MG63 (cell line): ENCODE measurements at regions not wholly inside any gene's neighbourhood (a gene's known extent, or its start where the extent isn't known, plus 50 kb on each side); places are given as distances from the start of the nearest gene placed in this dataset.
A peak's percentile ranks its signal among the peaks of the same experiment; 100 is the strongest.

Experiments used
- DNase-seq: peaks from one replicate; pipeline ENCODE4 v3.0.0-alpha.2; 2020
- H3K27me3 ChIP-seq: fragments of 250-450 bp; sonication (Bioruptor Pico); 2 replicates; pipeline ENCODE4 v1.5.1; 2020; ENCODE audit warnings: mild to moderate bottlenecking, moderate library complexity
- H3K36me3 ChIP-seq: fragments of 250-450 bp; sonication (Bioruptor Pico); 2 replicates; pipeline ENCODE4 v1.5.1; 2020; ENCODE audit warnings: mild to moderate bottlenecking, moderate library complexity
- H3K4me3 ChIP-seq: fragments of 250-450 bp; sonication (Bioruptor Pico); 2 replicates; pipeline ENCODE4 v1.5.1; 2020; ENCODE audit warnings: mild to moderate bottlenecking, moderate library complexity
- H3K9me3 ChIP-seq: fragments of 250-450 bp; sonication (Bioruptor Pico); 2 replicates; pipeline ENCODE4 v1.5.1; 2020; ENCODE audit warnings: mild to moderate bottlenecking, moderate library complexity

DNA sequence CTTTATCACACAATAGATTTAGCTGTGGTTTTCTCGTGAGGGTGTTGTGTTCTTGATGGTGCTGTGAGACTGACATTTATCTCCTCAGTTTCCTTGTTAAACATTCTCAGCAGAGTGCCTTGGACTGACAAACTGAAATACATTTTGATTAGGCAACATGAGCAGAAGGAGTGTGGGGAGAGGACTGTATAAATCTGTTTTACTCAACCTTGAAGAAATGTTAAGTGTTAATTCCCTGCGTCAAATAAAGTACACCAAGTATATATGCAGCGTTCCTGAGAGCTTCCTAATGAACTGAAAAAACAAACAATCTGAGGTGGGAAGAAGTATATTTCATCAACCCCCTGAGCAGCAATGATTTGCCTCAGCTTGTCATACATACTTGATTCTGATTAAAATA, 540.3 kb upstream of the B3GALT2 start:
- DNase-seq, result no peak
- no peak overlapping the region for H3K4me3 ChIP-seq
- no peaks in the 10 kb centered on the region for H3K27me3 ChIP-seq
- H3K36me3 ChIP-seq, result no peaks in the 10 kb centered on the region
- H3K9me3 ChIP-seq, result peaks cover 2% of the 10 kb centered on the region; the same call in 1 of the 2 replicates

DNA sequence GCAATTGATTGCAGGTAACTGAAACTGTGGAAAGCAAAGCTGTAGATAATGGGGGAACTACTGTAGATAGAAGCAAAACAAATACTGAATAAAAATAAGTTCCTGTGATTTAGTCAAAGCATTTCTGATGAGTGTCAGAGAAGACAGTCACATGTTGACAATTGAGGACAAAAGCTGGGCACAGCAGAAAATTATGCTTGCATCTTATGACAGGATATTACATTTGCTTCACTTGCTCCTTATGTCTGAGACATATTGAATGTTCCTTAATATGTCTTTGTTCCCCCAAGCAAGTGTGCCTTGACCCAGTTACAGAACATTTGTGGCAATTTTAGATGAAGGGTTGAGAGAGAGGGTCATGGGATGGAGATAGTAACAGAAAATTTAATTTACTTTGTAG, 526.0 kb upstream of the B3GALT2 start:
- DNase-seq, result no peak
- H3K36me3 ChIP-seq, result no peaks in the 10 kb centered on the region
- no peak overlapping the region for H3K4me3 ChIP-seq
- no peaks in the 10 kb centered on the region for H3K9me3 ChIP-seq
- H3K27me3 ChIP-seq, result no peaks in the 10 kb centered on the region

DNA sequence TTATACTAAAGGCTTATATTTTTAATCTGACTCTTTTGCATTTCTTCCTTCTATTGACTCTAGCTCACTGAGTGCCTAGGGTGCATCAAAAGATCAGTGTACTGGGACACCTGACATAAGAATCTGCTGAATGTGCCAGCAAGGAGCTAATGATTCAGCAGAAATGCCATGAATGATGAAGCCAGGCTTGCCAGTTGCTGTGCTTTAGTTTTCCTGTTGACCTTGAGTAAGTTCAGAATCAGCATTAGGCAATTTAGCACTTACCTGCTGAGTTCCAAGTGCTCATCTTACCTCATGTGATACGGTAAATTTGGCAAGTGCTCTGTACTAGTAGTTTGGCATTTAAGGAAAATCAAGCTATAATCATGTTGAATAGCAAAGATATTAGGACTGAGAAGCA, 523.2 kb upstream of the B3GALT2 start:
- no peaks in the 10 kb centered on the region for H3K27me3 ChIP-seq
- H3K9me3 ChIP-seq, result no peaks in the 10 kb centered on the region
- H3K36me3 ChIP-seq, result no peaks in the 10 kb centered on the region
- H3K4me3 ChIP-seq, result no peak overlapping the region
- DNase-seq, result no peak

DNA sequence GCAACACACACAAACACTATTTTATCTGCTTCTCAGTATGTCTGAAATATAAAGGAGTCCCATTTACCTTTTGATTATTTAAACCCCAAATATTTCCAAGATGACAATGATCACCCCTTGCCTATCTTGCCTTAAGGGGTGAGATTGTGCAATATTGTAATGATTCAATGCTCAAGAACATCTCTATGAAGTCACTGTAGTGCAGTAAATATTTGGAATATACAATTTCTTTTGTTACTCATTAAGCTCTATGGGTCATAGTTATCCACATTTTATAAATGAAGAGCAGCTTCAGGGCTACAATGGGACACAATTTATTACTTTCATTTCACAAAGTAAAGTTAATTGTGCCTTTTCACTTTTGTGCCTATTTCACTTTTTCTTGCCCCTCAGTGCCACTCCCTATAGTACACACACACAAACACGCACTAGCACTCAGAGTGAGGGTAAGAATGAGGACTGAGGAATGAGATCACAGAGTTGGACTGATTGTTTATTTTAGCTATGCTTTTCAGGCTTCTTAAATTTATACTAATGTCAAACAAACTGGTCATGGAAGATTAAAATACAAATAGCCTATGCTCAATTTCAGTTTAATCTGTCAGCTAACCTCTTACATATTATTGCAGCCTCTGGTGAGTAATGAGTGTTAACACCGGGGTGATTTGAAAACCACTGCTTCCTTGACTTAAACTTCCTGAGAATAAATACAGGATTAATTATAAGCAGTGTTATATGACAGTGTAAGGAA, 521.0 kb upstream of the B3GALT2 start:
- peak; percentile 19 for DNase-seq
- H3K27me3 ChIP-seq, result no peaks in the 10 kb centered on the region
- H3K4me3 ChIP-seq, result no peak overlapping the region
- H3K9me3 ChIP-seq, result no peaks in the 10 kb centered on the region
- H3K36me3 ChIP-seq, result no peaks in the 10 kb centered on the region

DNA sequence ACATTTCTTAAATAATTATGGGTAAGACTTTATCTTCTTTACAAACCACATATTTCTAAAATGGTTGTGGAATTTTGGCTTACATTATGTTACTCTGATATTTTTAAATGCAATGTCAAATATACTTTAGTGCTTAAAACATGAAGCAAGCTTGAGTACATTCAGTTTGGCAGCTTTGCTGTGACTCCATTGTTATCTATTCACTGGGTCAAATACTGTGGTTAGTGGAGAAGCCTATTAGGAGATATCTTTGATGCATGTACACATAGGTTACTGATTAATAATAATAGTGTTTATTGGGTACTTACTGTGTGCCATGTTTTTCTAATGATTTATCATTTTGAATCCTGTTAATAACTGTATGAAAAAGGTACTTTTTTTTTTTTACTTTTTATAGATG, 520.4 kb upstream of the B3GALT2 start:
- H3K9me3 ChIP-seq, result no peaks in the 10 kb centered on the region
- no peak overlapping the region for H3K4me3 ChIP-seq
- H3K36me3 ChIP-seq, result no peaks in the 10 kb centered on the region
- H3K27me3 ChIP-seq, result no peaks in the 10 kb centered on the region
- DNase-seq, result no peak

DNA sequence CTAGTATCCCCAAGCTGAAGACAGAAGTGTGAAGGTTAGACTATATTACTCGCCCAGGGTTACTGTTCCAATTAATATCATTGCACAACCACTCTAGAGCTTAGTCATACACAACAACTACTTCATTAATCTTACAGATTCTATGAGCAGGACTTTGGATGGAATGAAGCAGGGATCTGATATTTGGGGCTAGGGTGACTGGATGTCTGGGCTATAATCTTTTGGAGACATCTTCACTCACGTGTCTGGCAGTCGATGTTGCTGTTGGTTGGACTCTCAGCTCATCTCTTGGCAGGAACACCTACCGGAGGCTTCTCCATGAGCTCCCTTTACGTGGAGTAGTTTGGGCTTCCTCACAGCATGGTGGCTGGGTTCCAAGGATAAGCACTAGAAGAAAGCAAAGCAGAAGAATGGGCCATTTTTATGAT, 519.2 kb upstream of the B3GALT2 start:
- Histone ChIP-seq H3K4me3 (no peak overlapping the region), H3K27me3 (no peaks in the 10 kb centered on the region), H3K9me3 (no peaks in the 10 kb centered on the region), H3K36me3 (no peaks in the 10 kb centered on the region)
- peak; percentile 61 for DNase-seq

DNA sequence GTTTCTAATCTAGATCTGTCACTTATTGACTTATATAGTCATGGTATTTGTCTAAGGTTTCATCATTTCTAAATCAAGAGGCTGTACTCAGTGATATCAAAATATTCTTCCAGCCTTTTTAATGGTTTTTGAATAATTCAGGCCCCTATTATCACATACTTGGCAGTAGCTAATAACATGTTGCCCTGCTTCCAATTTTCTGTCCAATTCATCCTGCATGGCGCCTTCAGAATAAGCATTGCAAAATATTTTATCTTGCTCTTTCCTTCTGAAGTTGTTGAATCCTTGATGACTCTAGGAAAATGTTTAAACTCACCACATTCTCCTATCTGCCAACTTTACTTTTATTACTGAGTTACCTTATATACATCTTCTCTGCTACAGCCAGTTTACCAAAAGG, 517.2 kb upstream of the B3GALT2 start:
- Histone ChIP-seq H3K9me3 (no peaks in the 10 kb centered on the region), H3K27me3 (no peaks in the 10 kb centered on the region), H3K4me3 (no peak overlapping the region), H3K36me3 (no peaks in the 10 kb centered on the region)
- no peak for DNase-seq

DNA sequence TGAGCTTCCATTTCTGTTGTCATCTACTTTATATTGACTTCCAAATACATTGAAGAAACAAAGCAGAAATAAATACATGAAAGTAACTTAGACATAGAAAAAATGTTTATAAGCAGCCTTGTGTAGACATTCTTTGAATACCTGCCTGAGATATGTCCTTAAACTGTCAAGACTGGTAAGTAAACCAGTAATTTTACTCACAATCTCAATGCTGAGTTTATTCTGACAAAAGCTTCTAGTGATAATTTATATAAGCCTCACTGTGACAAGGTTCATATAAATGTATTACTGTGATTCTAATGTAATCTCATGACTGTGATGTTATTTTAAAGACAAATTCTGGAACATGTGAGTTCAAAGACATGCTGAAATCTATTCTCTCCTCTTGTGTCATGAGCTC, 516.7 kb upstream of the B3GALT2 start:
- Histone ChIP-seq H3K27me3 (no peaks in the 10 kb centered on the region), H3K36me3 (no peaks in the 10 kb centered on the region), H3K9me3 (no peaks in the 10 kb centered on the region), H3K4me3 (no peak overlapping the region)
- DNase-seq, result no peak

DNA sequence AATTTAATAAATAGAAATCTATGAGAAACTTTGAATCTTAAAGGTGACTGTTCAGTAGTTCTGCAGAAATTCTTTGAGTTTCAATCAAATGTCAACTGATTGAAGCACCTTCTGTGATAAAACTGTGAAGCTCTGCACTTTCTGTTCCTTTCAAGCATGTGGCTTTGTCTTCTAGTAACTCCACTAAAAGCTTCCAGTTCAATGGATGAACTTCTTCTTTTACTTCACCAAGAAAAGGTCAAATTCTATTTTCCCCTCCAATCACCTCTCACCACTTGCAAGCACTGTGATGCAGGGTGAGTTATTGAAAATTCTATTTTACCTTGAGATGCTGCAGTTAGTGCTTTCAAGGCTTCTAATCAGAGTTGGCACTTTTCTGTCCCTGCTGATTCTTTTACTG, 515.3 kb upstream of the B3GALT2 start:
- no peak for DNase-seq
- H3K36me3 ChIP-seq, result no peaks in the 10 kb centered on the region
- no peak overlapping the region for H3K4me3 ChIP-seq
- no peaks in the 10 kb centered on the region for H3K27me3 ChIP-seq
- H3K9me3 ChIP-seq, result no peaks in the 10 kb centered on the region

DNA sequence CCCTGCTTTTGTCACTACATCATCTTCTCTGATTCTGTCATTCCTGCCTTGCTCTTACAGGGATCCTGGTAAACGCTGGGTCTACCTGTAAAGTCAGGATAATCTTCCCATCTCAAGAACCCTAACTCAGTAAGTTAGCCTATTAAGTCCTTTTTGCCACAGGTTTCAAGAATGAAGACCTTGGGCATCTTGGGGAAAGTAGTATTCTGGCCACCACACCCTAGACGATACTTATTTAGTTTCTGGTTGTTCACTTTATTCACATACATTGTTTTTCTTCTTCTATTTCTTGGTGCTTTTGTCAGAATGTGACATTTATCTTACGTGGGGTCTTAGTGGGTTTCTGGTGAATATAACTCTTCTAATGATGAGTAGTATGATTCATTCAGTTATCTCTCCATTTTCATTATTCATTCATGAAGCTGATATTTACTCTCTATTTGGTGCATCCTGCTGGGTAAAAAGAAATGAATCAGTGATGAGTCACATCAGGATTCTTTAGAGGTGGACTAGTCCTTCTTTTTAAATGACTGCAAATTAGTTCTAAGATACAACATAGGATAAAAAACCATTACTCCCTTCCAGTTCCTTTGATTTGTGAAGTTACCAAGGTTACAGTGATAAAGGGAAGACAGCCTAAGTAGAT, 514.4 kb upstream of the B3GALT2 start:
- DNase-seq, result no peak
- Histone ChIP-seq H3K27me3 (no peaks in the 10 kb centered on the region), H3K36me3 (no peaks in the 10 kb centered on the region), H3K4me3 (no peak overlapping the region), H3K9me3 (no peaks in the 10 kb centered on the region)

DNA sequence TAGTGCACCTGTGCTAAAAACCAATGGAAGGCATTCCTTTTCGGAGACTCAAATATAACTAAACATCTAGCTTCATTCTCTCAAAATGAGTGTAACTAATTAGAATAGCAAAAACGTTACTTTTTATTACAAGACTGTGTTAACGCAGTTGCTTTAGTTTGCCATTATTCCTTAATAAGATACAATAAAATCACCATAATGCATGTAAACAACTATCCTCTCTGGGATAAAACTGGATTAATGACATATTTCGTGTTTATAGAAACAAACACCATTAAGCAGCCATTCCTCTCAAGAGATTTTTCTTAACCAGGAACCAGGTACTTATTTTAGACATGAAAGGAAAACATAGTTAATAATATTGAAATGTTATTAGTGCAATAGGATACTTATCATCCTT, 512.8 kb upstream of the B3GALT2 start:
- no peak for DNase-seq
- Histone ChIP-seq H3K9me3 (no peaks in the 10 kb centered on the region), H3K4me3 (no peak overlapping the region), H3K36me3 (no peaks in the 10 kb centered on the region), H3K27me3 (no peaks in the 10 kb centered on the region)

DNA sequence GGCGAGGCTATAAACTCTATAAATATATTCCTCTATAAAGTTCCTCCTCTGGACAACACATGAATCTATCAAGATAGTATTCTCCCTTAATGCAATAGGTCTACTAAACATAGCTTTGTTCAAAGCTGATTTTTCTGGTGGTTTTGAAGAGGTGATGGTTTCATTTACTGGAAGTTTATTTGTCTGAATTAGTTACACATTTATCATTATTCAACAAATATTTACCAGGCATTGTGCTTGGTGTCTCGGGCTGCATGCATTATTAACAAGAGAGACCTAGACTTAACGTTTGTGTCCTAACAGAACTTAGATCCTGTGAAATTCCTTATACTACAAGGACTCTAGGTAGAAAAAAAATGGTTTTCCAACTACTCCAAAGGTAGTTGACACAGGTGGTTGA, 511.4 kb upstream of the B3GALT2 start:
- H3K4me3 ChIP-seq, result no peak overlapping the region
- DNase-seq, result no peak
- H3K27me3 ChIP-seq, result no peaks in the 10 kb centered on the region
- H3K36me3 ChIP-seq, result no peaks in the 10 kb centered on the region
- H3K9me3 ChIP-seq, result no peaks in the 10 kb centered on the region

DNA sequence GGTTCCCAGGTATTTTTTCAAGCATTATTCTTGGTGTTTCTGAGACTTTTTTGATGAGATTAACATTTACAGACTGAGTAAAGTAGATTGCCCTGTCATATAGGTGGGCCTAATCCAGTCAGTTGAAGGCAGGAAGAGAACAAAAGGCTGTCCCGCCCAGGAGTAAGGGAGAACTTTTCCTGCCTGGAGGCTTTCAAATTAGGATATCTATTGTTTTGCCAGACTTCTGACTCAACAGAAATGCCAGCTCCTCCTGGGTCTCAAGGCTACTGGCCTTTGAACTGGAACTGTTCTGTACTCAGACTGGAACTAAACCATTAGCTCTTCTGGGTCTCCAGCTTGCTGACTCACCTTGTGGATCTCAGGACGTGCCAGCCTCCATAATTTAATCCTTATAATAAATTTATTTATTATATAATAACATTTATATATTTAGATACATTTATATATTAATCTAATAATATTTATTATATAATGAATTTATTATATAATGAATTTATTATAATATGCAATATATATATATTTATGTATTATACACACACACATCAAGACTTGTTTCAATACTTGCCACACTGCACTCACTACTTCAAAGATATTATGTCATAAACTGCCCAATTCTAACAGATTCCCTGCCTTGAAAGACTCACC, 510.8 kb upstream of the B3GALT2 start:
- no peaks in the 10 kb centered on the region for H3K9me3 ChIP-seq
- H3K27me3 ChIP-seq, result no peaks in the 10 kb centered on the region
- no peak overlapping the region for H3K4me3 ChIP-seq
- DNase-seq, result peak; percentile 1
- H3K36me3 ChIP-seq, result no peaks in the 10 kb centered on the region

DNA sequence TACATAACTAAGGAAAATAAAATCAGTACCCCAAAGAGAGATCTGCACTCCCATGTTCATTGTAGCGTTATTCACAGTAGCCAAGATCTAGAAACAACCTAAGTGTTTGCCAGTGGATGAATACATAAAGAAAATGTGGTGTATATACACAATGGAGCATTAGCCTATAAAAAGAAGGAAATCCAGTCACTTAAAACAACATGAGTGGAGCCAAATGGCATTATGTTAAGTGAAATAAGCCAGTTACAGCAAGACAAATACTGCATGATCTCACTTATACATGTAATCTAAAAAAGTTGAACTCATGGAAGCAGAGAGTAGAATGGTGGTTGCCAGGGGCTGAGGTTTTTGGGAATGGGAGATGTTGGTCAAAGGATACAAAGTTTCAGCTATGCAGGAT, 508.3 kb upstream of the B3GALT2 start:
- H3K36me3 ChIP-seq, result no peaks in the 10 kb centered on the region
- no peaks in the 10 kb centered on the region for H3K9me3 ChIP-seq
- peak; percentile 72 for DNase-seq
- H3K27me3 ChIP-seq, result no peaks in the 10 kb centered on the region
- H3K4me3 ChIP-seq, result no peak overlapping the region

DNA sequence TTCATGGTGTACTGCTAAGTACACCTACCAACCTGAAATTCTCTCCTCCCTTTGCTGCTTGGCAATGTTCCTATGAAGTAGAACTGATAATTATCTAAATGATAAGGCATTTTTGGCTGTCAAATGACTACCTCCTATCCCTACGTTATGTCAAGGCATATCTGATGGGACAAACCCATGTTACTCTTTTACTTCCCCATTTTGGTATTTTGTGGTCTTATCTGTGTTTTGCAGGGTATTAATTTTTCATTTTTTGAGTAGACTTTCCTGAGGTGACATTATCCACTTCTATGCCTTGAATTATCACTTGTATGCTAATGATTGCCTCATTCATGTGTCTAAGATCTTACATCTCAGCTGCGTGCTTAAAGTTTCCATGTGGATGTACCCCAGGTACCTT, 499.6 kb upstream of the B3GALT2 start:
- H3K36me3 ChIP-seq, result no peaks in the 10 kb centered on the region
- H3K4me3 ChIP-seq, result no peak overlapping the region
- no peaks in the 10 kb centered on the region for H3K27me3 ChIP-seq
- no peaks in the 10 kb centered on the region; the same call in 1 of the 2 replicates for H3K9me3 ChIP-seq
- DNase-seq, result no peak

DNA sequence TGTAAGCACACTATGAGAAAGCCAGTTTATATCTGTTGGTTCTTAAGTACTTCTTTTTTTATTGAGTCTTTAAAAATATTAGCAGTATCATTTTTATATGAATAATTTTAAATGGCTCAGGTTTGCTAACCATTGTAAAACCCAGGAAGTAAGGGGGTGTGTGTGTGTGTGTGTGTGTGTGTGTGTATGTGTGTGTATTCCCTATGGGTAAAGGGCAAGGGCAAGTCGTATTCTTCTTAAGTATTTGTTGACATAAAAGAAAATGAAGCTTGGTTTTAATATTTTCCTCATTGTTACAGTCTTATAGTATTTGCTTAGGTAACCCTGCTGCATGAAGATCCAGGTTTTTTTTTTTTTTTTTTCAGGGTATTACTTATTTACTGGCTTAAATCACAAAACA, 495.0 kb upstream of the B3GALT2 start:
- Histone ChIP-seq H3K4me3 (no peak overlapping the region), H3K27me3 (no peaks in the 10 kb centered on the region), H3K9me3 (no peaks in the 10 kb centered on the region; the same call in 1 of the 2 replicates), H3K36me3 (no peaks in the 10 kb centered on the region)
- DNase-seq, result no peak

DNA sequence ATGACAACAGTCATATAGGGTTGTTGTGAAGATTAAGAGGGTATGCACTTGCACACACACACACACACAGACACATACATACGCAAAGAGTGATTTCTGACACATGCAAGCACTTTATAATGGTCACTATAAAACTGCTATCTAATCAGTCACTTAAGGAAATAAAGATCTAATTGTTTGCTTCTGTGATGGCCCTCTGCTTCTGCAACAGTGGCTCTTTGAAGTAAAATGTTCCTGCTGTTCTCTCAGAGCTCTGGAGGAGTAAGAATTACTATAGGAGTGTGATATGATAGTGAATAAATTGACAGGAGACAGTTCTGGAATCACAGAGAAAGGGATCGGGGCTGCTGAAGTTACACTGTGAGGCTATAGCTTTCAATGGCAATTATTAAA, 494.5 kb upstream of the B3GALT2 start:
- Histone ChIP-seq H3K9me3 (no peaks in the 10 kb centered on the region), H3K4me3 (no peak overlapping the region), H3K36me3 (no peaks in the 10 kb centered on the region), H3K27me3 (no peaks in the 10 kb centered on the region)
- DNase-seq, result no peak
